Activated T-helper 1 cell treated with anti-CD3 and anti-CD28 coated beads, Interleukin-2, amount 50 U/mL, for 16 hours (primary cell): ENCODE measurements at regions not wholly inside any gene's neighbourhood (a gene's known extent, or its start where the extent isn't known, plus 50 kb on each side); places are given as distances from the start of the nearest gene placed in this dataset.
"Not testable (repeated sequence)": the region's sequence is repeated elsewhere in the genome, so short reads cannot be mapped to it uniquely, and the experiment has no call there.

Experiments used
- DNase-seq, 2 donors: peaks; one replicate each; pipeline ENCODE4 v3.0.0-alpha.2; 2020; ENCODE audit warnings: low read depth in 1 of 2, low spot score in 1 of 2

DNA sequence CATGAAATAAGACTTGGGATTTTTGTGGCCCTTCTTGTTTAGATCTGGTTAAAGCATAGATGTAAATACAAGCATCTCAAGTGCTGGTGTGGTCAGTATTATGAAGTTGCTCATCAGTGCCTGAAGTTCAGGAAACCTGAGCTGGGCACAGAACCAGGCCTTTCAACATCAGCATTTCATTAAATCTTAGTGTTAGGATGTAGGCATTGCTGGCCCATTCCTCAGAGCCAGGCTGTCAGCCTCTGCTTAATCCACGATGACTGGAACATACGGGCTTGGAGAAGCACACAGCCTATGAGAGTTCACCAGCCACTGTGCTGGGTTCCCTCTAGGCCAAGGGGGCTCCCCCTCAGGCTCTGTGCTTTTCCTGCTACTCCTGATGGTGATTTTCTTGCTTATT, 270.2 kb downstream of the EN1 start:
- DNase-seq: no peak

DNA sequence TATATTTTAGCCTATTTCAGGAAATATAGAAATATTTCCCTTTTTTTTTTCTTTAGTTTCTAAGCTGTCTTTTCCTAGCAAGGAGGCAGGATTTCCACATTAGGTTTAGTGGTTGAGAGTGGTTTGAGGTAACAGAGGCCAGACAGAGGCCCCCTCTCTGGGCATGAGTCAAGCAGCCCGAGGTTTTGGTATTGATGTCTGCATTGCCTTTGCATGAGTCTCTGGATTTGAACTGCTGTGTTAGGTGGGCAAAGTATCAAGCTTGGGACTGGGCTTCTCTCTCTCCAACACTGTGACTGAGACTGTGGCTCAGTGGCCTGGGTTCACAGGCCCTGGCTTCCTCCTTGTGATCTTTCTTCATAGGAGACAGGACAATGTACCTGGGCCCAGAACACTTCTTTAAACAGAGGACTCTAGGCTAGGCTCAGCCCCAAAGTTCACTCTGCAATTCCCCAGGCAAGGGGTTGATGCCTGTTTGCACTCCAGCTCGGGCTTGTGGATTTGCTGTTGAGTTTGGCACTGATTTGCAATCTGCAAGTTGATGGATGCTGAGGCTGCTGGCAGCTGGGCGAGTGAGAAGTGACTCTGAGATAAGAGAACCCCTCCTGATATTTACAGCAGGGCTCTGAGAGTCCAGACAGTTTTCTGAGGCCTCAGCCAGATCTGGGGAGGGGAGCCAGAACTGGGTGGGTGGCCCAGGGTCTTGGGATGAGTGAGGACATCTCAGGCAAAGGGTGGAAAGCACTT, 271.2 kb downstream of the EN1 start:
- no peak for DNase-seq

DNA sequence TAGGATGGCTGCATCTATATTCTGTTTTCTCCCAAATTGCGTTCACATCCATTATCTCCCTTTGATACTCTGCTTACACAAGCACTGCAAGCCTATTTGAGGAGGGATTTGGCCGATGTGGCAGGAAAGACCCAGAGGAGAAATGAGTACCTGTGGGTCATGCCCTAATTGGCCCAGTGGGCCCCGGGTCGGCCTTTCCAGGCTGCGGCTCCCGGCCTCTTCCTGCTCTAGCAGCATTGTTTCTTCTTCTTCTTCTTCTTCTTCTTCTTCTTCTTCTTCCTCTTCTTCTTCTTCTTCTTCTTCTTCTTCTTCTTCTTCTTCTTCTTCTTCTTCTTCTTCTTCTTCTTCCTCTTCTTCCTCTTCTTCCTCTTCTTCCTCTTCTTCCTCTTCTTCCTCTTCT, 275.1 kb downstream of the EN1 start:
- not testable (repeated sequence) for DNase-seq

DNA sequence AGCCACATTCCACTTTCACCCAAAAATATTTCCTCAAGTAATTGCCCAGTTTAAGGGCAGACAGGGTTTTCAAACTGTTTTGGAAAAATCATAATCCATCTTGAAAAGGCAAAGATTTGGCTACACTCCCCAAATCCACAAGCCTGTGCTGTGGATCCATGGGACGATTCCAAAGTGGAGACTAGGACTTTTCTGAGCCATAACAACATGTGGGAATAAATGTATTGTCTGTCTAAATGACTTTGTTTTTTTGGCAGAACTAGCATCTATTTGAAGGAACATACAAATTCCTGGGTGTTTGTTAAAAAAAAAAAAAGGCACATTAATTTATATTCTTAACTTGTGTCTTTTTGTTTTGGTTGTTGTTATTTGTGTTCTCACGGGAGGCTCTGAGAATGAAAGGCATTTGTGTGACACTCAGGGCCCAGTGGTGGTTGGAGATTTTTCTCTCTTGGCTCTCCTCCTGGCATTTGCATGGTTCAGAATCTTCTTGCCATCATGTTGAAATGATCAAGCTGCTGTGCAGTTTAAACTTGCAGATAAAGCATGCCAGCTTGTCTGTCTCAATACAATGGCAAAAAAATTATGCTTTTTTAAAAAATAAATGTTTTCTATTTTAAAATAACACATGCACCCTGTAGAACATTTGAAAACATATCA, 277.4 kb downstream of the EN1 start:
- DNase-seq: no peak

DNA sequence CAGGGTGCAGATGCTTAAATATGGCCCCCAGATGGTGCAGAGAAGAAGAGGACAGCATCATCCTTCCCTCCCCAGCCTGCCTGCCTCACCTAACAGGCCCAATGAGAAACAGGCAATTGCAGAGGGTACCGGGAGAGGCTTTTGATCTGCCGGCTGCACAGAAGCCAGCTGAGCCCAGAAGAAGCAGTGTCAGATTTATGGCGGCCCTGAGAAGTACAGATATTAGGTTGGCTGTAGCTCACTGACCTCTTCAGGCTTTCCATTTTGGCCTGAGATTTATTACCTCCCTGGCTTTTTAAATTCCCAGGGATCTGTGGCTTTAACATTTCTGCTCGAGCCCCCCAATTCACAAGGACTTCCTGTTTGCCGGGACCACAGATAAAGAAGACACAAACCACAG, 278.7 kb downstream of the EN1 start:
- DNase-seq: no peak

DNA sequence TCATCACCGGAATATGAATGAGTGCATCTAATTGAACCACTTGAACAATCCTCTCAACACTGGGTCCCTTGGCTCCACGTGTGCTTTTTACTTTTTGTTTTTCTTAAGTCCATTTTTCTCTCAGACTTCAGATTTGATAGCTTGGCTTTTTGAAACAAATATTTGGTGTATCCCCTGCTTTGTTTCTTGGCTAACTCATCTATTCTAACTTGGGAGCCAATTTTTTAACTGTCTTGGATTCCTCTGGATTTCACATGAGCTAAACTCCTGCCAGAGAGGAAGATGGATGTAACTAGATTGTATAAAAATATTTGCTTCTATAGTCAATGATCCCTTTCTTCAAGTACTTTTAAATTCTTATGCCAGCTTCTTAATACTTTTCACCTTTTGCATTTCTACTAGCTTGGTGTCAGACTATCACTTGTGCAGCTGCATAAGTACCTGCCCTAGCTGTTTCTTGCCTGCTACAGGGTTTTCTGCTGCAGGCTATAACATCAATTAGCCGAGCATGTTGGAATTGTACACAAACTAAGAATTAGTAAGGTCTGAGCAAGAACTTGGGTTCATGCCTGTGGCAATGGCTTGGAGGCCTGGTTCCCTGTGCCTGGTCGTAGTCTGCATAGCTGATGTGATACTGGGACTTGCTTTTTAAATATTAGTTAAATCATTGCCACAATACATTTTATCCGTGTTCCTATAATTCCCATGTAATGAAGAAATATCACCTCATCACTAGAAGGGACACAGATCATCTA, 281.5 kb downstream of the EN1 start:
- no peak for DNase-seq

DNA sequence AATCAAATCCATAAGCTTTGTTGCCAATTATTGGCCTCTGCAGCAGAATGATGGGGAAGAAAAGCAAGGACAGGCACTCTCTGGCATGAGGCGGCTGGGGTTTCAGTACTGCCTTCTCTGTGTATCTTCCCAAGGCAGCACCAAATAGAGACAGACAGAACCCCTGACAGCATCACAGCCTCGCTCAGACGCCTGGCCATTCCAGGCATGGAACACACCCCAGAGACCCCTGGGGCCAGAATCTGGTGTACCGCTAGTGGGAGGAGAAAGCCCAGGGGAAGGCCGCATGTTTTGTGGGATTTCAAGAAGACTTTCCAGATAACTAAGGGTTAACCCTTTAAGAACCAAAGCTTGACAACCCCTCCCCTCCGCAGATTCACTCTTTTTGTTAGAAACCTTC, 282.1 kb downstream of the EN1 start:
- DNase-seq: no peak

DNA sequence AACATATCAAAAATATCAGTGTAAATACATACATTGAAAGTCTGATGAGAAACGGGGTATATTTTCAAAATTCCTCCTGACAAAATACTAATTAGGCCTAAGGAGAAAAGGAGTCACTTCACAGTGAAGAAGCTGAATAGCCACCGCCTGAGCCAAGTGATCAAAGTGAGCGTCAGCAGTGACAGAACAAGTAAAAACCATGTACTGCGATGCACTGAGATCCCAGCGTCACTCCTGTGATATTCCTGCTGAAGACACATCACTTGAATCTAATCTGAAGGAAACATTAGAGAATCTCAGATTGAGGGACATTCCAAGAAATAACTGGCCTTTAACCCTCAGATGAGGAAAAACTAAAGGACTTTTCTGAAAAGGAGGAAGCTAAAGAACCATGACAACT, 285.3 kb downstream of the EN1 start:
- DNase-seq: no peak

DNA sequence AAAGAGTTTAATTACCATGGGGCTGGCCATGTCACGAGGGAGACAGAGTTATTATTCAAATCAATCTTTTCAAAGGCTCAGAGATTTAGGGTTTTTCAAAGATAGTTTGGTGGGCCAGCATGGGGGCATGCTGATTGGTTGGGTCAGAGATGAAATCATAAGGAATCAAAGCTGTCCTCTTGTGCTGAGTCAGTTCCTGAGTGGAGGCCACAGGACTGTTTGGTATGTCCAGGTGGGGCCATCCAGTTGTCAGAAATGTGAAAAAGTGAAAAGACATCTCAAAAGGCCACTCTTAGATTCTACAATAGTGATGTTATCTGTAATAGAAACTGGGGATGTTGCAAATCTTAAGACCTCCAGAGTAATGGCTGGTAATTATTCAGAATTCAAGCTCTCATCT, 288.6 kb downstream of the EN1 start:
- DNase-seq: no peak

DNA sequence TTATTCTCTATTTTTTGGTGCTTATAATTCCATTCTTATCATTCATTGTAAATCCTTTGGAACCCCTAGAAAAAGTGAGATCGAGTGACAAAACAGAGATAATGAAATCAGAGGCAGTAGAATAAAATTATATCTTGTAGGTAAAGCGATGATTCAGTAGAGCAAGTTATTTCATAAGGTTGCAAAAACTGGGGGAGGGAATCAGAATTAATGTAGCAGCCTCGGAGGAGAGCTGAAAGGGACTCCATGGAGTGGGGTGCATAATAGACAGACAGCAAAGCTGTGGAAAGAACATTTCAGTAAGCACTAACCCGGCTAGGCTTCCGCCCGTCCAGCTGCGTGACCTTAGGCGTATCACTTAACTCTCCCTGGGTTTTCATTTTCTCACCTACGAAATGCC, 289.7 kb downstream of the EN1 start:
- DNase-seq: no peak

DNA sequence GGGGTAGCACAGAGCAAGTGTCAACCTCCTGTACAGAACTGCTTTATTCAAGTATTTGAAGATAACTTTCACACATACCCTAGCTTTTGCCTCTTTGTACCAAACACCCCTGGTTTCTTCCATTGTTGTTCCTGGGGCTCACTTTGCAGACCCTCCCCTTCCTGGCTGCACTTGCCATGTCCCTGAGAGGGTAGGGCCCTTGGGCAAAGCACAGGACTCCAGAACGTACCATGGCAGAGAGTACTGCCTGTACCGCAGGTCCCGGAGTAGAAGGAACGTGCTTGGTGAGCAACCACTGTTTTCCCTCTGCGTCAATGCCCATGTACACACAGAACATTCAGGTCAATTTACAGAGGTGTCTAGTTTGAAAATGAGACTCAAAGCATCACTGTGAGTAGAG, 290.4 kb downstream of the EN1 start:
- DNase-seq: no peak

DNA sequence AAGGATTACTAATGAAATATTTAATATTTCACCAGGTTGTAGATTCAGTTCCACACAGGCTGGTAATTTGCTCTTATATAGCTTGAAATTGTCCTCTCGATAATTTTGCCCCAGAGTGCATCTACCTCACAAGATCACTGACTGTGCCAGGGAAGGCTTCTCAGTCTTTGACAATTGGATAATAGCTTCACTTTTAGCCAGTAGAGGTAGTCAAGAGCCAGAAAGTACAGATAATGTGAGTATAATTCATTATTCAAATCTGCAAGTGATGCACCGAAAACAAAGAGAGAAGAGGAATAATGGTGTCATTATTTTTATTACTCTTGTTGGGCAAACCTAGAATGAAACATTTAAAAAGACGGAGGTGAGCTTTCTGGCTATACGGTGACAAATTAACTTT, 292.8 kb downstream of the EN1 start:
- DNase-seq: no peak

DNA sequence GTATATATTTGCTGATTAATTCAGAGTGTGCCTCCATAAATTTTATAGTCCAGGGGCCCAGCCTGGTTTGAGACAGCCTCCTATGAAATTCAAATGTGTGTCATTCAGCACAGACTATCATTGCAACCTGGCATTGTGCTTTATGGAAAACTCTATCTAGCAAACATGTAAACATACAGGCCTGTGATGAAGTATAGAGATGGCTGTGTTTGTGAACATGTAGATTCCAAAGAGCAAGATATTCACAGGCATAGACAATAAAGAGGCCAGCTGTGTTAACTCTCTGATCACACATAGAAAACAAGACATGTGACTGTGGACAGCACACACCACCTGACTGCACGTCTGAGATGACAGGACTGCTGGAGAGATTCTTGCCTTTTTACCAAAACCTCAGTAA, 297.9 kb downstream of the EN1 start:
- no peak for DNase-seq

DNA sequence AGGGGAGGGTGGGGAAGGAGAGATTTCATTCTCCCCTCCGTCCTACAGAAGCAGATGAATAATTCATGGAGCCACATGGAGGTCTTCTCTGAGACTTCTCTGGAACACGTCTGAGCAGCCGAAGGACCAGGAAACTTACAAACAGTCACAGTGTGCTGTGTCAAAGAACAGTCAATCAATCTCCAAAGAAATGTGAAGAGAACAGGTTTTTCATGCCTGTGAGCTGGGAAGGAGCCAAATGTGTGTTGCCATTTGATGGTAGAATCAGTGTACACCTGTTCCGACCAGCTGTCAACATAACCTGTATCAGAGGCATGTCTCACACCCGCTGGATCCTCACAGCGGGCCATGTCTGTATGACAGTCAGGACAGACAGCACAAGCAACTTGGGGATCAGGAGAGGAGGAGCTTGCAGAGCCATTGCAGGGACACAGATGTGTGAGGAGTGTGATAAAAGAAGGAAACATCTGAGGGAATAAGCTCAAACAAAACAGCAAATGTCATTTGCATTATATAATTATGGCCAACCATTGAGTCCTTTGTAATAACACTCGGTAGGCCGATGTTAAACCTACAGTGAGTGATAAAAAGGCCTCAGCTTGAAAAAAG, 298.5 kb downstream of the EN1 start:
- no peak for DNase-seq

DNA sequence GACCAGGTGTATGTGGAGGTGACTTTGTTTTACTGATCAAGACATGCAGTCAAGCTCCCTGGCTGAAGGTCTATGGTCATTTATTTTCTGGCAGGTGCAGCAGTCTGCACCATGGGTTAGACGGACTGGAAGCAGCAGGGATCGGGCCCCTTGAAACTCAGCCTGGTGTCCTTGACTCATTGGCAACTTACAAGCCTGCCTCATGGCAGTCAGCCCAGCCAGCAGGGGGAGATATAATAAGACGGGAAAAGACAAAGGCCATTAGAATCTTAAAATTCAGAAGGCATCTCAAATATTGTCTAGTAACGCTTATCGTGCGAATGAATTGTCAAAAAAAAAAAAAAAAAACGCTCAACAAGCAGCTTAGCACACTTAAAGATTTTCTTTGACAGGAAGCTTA, 308.2 kb downstream of the EN1 start:
- no peak for DNase-seq

DNA sequence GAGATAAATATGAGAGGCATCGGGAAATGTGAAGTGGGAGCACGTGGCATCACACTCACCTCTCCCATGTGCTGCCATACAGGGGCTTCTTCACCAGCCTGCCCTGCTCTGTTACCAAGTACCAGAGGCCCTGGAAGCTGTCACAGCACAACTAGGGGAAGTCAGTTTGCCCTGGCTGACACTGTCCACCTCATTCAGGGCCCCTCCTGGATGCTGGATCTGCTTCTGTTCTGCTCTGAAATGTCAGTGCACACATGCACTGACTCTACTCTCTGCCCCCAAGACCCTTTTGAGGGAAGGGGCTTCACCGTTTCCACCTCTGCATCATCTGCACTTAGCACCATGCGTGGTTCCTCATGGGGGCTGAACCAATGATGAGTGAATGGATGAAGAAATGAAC, 311.1 kb downstream of the EN1 start:
- DNase-seq: no peak

DNA sequence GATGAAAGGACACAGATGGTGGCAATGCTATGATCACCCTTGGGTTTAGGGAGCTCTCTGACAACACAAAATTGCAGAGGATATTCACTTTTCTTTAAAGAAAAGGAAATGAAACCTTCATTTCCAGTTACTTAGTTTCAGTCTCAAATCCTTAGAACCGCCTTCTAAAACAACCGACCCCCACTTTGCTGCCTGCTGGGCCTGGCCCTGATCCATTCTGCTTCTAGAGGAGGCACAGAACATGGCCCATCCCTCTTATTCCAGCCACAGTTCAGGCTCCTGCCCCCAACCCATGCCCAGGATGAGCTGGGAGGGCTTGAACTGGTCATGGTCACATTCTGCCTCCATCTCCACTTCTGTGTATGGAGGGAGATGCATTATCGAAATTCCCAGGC, 311.6 kb downstream of the EN1 start:
- DNase-seq: no peak

DNA sequence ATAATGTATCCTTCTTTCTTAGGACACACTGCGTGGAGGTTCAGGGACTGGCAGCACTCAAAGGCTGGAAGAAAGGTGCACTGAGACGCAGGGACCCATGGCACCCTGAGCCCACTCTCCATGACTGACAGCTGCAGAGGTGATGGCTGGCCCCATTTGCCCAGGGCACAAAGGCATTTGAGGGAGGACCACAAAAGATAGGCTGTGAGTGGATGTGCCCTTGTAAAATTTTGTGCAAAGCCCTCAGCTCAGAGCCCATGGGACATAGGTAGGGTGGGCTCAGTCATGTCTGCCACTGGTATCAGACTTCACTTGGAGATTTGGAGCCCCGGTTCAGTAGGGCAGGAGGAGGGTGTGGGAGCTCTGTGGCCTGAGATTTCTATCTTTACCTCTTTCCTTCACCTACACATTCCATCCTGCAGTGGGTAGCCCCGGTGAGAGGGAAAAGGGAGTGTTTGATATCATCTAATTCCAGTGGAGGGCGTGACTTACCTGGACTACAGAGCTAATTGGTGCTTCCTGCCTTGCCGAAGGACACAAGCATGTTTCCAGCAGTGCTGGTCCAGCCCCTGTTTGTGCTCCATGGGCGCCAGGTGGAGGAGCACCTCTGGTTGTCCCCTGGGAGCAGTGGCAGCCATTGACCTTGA, 312.2 kb downstream of the EN1 start:
- DNase-seq: no peak

DNA sequence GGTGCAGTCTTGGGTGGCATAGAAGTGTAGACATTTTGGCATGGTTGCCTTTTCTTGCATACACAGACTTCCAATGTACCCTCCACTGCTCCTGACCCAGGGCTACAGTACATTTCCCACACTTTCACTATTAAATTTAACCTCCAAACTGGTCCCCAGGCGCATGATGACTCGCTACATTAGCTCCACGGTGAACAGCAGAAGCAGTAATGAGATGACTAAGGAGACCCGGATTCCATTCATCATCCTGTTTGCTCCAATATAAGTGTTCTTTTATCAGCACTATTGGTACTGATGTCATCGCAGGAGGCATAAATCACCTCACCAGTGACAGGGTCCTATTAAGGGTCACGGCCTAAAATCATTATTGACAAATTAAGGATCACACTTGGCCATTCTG, 316.5 kb downstream of the EN1 start:
- DNase-seq: no peak

DNA sequence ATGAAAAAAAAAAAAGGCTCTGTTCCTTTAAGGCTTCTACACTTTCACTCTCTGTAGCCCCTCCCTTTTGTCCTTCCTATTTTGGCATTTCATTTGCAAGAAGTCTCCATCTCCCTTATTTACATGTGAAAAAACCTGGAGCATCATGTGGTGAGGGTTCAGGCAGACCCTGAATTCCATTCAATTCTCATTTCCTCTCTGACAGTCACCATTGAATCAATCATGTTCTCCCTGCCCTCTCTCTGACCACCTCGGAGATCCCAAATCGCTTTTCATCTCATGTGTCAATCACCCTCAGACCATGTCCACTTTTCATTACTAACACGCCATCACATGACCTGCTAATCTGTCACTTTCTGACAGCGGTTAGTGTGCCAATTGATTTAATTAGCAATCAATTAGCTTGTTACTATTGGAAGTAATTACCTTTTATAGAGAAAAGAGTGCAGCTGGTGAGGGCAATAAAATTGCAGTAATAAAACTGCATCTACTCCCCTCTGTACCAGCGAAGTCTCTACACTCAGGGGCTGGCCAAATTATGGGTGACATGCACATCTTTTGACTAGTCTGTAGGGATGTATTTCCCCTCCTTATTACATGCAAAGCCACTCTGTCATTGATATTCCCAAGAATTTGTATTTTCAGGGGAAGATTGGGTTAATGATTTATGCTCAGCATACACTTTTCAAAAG, 317.4 kb downstream of the EN1 start:
- no peak for DNase-seq

DNA sequence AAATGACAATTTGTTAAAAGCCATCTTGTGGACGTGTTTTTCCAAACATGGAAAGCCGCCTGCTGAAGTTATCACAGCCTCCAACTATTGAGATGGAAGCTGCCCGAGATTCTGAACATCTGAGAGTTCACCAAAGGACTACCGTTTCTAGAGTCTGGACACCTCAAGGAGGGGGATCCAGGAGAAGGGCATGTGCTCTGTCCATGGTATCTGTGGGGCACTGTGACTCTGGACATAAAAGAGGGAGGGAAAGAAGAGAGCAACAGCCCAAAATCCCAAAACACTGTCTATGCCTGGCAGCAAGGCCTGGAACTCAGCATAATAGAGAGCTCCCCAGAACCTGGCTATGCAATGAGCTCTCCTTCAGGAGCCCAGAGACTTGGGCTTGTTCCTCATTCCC, 319.9 kb downstream of the EN1 start:
- DNase-seq: no peak
